PC-9 (cell line): ENCODE measurements at regions not wholly inside any gene's neighbourhood (a gene's known extent, or its start where the extent isn't known, plus 50 kb on each side); places are given as distances from the start of the nearest gene placed in this dataset.

Experiments used
- BruUV-seq: library from RNA; stranded (reverse); fragments of 400-500 nt; replicated peaks from 2 replicates; lab custom pipeline; 2021; lab: Mats Ljungman, UMichigan
- CTCF ChIA-PET: fragments of 300-600 bp; sonication (Branson Sonifier 250); formaldehyde crosslinking; loops from one replicate; lab custom pipeline; 2022; ENCODE audit warnings: antibody characterized with exemption; lab: Charles Lee
- POLR2A ChIA-PET: fragments of 300-600 bp; sonication (Branson Sonifier 250); formaldehyde crosslinking; loops from one replicate; lab custom pipeline; 2022; ENCODE audit warnings: antibody characterized with exemption; ENCODE audit not compliant: unreplicated experiment; lab: Charles Lee
- DNase-seq, 2 experiments: peaks; one replicate each; pipeline versions ENCODE4 v3.0.0 to v3.0.0-alpha.2; 2015 to 2022; ENCODE audit warnings: mixed read lengths in 1 of 2
- H2AFZ ChIP-seq: fragments of 200-600 bp; sonication (generic); 2 replicates; pipeline ENCODE4 v1.8.1; 2017; ENCODE audit warnings: antibody characterized with exemption
- H3F3A ChIP-seq: fragments of 200-600 bp; sonication (generic); 2 replicates; pipeline ENCODE4 v1.8.1; 2017; ENCODE audit warnings: antibody characterized with exemption, mild to moderate bottlenecking, low read depth; ENCODE audit not compliant: insufficient read depth
- H3K27ac ChIP-seq: fragments of 200-600 bp; sonication (generic); 2 replicates; pipeline ENCODE4 v1.6.1; 2016; ENCODE audit warnings: mixed run types
- H3K27me3 ChIP-seq: fragments of 200-600 bp; sonication (generic); 2 replicates; pipeline ENCODE4 v1.6.1; 2016; ENCODE audit warnings: low read depth, mixed run types; ENCODE audit not compliant: insufficient read depth
- H3K36me3 ChIP-seq: fragments of 200-600 bp; sonication (generic); 2 replicates; pipeline ENCODE4 v1.6.1; 2016; ENCODE audit warnings: low read depth, mixed run types
- H3K4me1 ChIP-seq: fragments of 200-600 bp; sonication (generic); replicated peaks from 2 replicates; pipeline ENCODE4 v1.6.1; 2016; ENCODE audit warnings: mixed run types; ENCODE audit not compliant: insufficient read depth
- H3K4me2 ChIP-seq: fragments of 200-600 bp; sonication (generic); 2 replicates; pipeline ENCODE4 v1.6.1; 2017; ENCODE audit warnings: mixed run types
- H3K4me3 ChIP-seq: fragments of 200-600 bp; sonication (generic); 2 replicates; pipeline ENCODE4 v1.6.1; 2016; ENCODE audit warnings: mixed run types
- H3K79me2 ChIP-seq: fragments of 200-600 bp; sonication (generic); 2 replicates; pipeline ENCODE4 v1.6.1; 2017; ENCODE audit warnings: low read depth, mixed run types
- H3K9me2 ChIP-seq: fragments of 200-600 bp; sonication (generic); 2 replicates; pipeline ENCODE4 v1.8.1; 2017; ENCODE audit warnings: mild to moderate bottlenecking; ENCODE audit not compliant: insufficient read depth
- H3K9me3 ChIP-seq: fragments of 200-600 bp; sonication (generic); 2 replicates; pipeline ENCODE4 v1.8.1; 2016; ENCODE audit warnings: low read depth; ENCODE audit not compliant: insufficient read depth
- H4K20me1 ChIP-seq: fragments of 200-600 bp; sonication (generic); 2 replicates; pipeline ENCODE4 v1.8.1; 2017; ENCODE audit not compliant: insufficient read depth
- EZH2 ChIP-seq: fragments of 200-600 bp; sonication (generic); IDR thresholded peaks from 2 replicates; pipeline ENCODE4 v1.8.0; 2017; ENCODE audit warnings: antibody characterized with exemption, low read depth
- intact Hi-C: fragments of 100-400 bp; cut with micrococcal nuclease; formaldehyde crosslinking; loops from one replicate; pipeline ENCODE4 v1.10.0; 2022; ENCODE audit not compliant: unreplicated experiment
- TF ChIP-seq, protein P1 (sequence below): fragments of 200-600 bp; sonication (generic); conservative IDR thresholded peaks from 2 replicates; pipeline ENCODE4 v1.6.1; 2017; ENCODE audit warnings: mixed run types, antibody characterized with exemption, mild to moderate bottlenecking, moderate library complexity

DNA sequence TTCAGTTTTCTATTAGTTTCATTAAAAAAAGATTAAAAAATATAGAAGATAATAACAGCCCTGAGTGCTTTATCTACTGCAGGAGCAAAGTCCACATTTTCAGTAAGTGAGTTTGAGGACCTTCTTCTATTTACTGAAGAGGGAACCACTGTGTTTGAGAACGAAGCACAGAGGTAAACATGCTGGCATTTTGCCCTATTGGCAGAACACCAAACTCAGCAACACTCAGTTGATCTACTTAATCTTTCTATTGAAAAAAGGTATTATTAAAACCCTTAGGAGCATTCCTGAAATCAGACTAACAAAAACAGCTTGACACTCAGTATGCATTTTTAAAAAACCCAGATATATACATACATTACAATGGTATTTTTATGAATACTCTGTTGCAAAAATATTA, 1496.7 kb downstream of the TECRL start:
- no peak overlapping the region for H3K4me3 ChIP-seq
- no peaks in the 10 kb centered on the region for H3K36me3 ChIP-seq
- H3K79me2 ChIP-seq: no peaks in the 10 kb centered on the region
- no peak overlapping the region for H2AFZ ChIP-seq
- H4K20me1 ChIP-seq: no peaks in the 10 kb centered on the region
- no peaks in the 10 kb centered on the region for H3K27me3 ChIP-seq
- ChIA-PET POLR2A (no interaction called here), CTCF (no interaction called here)
- TF ChIP-seq EZH2: no peak
- TF ChIP-seq, protein P1, sequence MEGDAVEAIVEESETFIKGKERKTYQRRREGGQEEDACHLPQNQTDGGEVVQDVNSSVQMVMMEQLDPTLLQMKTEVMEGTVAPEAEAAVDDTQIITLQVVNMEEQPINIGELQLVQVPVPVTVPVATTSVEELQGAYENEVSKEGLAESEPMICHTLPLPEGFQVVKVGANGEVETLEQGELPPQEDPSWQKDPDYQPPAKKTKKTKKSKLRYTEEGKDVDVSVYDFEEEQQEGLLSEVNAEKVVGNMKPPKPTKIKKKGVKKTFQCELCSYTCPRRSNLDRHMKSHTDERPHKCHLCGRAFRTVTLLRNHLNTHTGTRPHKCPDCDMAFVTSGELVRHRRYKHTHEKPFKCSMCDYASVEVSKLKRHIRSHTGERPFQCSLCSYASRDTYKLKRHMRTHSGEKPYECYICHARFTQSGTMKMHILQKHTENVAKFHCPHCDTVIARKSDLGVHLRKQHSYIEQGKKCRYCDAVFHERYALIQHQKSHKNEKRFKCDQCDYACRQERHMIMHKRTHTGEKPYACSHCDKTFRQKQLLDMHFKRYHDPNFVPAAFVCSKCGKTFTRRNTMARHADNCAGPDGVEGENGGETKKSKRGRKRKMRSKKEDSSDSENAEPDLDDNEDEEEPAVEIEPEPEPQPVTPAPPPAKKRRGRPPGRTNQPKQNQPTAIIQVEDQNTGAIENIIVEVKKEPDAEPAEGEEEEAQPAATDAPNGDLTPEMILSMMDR: no peak
- H3K4me2 ChIP-seq: no peak overlapping the region
- no peak overlapping the region for H3K27ac ChIP-seq
- intact Hi-C loops: no loop called here
- no peaks in the 10 kb centered on the region for H3K9me3 ChIP-seq
- DNase-seq: no peak
- no peaks in the 10 kb centered on the region for H3K4me1 ChIP-seq
- no TSS peak for BruUV-seq
- no peaks in the 10 kb centered on the region for H3K9me2 ChIP-seq
- H3F3A ChIP-seq: no peaks in the 10 kb centered on the region

DNA sequence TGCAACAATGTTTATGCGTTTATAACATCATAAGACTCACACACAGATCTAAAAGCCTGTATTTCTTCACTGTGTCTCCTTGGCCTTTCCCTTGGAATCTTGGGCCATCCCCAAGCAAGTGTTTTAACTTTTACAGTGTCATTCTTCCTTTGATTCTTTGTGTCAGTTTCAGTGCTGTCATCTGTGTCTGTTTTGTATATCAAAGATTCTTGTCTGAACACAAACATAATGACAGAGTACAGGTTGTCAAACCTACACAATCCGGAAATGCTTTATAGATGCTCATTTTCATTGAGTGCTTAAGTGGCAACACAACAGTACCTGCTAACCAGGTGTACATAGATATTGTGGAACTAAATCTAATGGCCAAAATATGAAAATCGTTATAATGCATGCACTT, 1500.0 kb downstream of the TECRL start:
- Histone ChIP-seq H3K79me2 (no peaks in the 10 kb centered on the region), H3F3A (no peaks in the 10 kb centered on the region), H4K20me1 (no peaks in the 10 kb centered on the region; the same call in 1 of the 2 replicates), H3K27me3 (no peaks in the 10 kb centered on the region), H2AFZ (no peak overlapping the region), H3K27ac (no peak overlapping the region), H3K9me2 (no peaks in the 10 kb centered on the region), H3K4me2 (no peak overlapping the region), H3K36me3 (no peaks in the 10 kb centered on the region), H3K4me3 (no peak overlapping the region), H3K4me1 (no peaks in the 10 kb centered on the region), H3K9me3 (no peaks in the 10 kb centered on the region)
- no peak for DNase-seq
- no peak for TF ChIP-seq EZH2
- TF ChIP-seq, protein P1: no peak
- intact Hi-C loops: no loop called here
- CTCF ChIA-PET: no interaction called here
- no TSS peak for BruUV-seq
- POLR2A ChIA-PET: no interaction called here

DNA sequence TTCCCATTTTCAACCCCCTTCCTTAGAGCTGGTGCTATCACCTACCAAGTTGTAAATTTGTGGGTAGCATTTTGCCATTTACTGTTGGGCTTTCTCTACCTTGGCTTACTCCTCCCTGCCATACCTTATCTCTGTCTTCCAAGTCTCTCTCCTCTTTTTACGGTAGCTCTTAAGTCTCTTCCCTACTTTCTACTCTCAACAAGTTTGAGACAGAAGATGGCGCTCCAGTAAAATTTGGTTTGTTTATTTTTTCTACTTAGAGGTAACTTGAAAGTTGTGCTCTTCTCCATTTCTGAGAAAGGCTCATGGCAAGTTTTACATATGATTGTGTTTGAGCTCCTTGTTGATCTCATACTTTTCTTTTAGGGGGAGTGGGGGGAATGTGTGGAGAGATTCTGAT, 1508.1 kb downstream of the TECRL start:
- Histone ChIP-seq H3K9me2 (no peaks in the 10 kb centered on the region), H3K36me3 (no peaks in the 10 kb centered on the region), H2AFZ (no peak overlapping the region), H3K4me2 (no peak overlapping the region), H3K79me2 (no peaks in the 10 kb centered on the region), H3K4me3 (no peak overlapping the region), H3K27me3 (no peaks in the 10 kb centered on the region), H3K4me1 (no peaks in the 10 kb centered on the region), H3K9me3 (no peaks in the 10 kb centered on the region), H3F3A (no peaks in the 10 kb centered on the region), H3K27ac (no peak overlapping the region), H4K20me1 (no peaks in the 10 kb centered on the region)
- DNase-seq: no peak
- intact Hi-C loops: no loop called here
- TF ChIP-seq, protein P1: no peak
- TF ChIP-seq EZH2: no peak
- no TSS peak for BruUV-seq
- CTCF ChIA-PET: no interaction called here
- POLR2A ChIA-PET: no interaction called here
